Spleen (tissue), 7 donors: ENCODE measurements at regions not wholly inside any gene's neighbourhood (a gene's known extent, or its start where the extent isn't known, plus 50 kb on each side); places are given as distances from the start of the nearest gene placed in this dataset.

Source experiments
- POLR2A ChIP-seq, 3 donors: fragments of 450-650 bp; IDR thresholded peaks; one replicate each; pipeline ENCODE4 v1.5.1; 2017; ENCODE audit warnings: antibody characterized with exemption in 3 of 3, mild to moderate bottlenecking in 1 of 3
- TF ChIP-seq, protein P1 (sequence below), 11 experiments: fragments of 200-600 bp in 7 of 11; fragments of 450-650 bp in 4 of 11; sonication (generic) in 4 of 11; IDR thresholded peaks in 8 of 11; conservative IDR thresholded peaks in 3 of 11; 1 replicate in 7 of 11; 2 replicates in 4 of 11; pipeline versions ENCODE4 v1.4.0 to v1.8.0; 2016 to 2021; ENCODE audit warnings: antibody characterized with exemption in 11 of 11, inconsistent platforms in 4 of 11, mild to moderate bottlenecking in 1 of 11
- donor health status: DM: no; HTN: no; CAD: no; lungs with moderate emphysema.
- donor health status: DM: no; HTN: no; CAD: no.
- donor health status: DM: no; HTN: no; CAD: no.

DNA sequence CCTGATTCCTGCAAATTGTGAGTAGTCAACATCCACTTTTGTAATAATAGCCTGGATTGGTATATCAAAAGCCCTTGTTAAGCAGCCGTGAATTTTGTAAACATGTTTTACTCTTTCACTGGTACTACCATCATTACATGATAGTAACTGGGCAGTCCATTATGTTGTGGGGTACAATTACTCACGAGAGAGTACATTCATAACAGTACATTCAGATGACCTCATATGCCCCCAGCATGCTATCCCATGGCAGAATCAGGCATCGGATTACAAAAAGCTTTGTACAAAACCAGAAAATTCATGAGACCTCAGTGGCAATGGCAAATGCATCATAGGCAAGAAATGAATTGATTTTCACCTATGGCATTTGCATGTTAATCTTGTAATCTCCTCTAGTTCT is 166.2 kb downstream of the EPM2A start:
- TF ChIP-seq, protein P1, sequence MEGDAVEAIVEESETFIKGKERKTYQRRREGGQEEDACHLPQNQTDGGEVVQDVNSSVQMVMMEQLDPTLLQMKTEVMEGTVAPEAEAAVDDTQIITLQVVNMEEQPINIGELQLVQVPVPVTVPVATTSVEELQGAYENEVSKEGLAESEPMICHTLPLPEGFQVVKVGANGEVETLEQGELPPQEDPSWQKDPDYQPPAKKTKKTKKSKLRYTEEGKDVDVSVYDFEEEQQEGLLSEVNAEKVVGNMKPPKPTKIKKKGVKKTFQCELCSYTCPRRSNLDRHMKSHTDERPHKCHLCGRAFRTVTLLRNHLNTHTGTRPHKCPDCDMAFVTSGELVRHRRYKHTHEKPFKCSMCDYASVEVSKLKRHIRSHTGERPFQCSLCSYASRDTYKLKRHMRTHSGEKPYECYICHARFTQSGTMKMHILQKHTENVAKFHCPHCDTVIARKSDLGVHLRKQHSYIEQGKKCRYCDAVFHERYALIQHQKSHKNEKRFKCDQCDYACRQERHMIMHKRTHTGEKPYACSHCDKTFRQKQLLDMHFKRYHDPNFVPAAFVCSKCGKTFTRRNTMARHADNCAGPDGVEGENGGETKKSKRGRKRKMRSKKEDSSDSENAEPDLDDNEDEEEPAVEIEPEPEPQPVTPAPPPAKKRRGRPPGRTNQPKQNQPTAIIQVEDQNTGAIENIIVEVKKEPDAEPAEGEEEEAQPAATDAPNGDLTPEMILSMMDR (IDR thresholded peaks at IDR 0.05 in 8 of 11, conservative IDR thresholded peaks at IDR 0.05 in 3 of 11): no peak
- TF ChIP-seq POLR2A (IDR thresholded peaks at IDR 0.05): no peak
